ENCODE measurements at regions not wholly inside any gene's neighbourhood (a gene's known extent, or its start where the extent isn't known, plus 50 kb on each side); places are given as distances from the start of the nearest gene placed in this dataset.

DNA sequence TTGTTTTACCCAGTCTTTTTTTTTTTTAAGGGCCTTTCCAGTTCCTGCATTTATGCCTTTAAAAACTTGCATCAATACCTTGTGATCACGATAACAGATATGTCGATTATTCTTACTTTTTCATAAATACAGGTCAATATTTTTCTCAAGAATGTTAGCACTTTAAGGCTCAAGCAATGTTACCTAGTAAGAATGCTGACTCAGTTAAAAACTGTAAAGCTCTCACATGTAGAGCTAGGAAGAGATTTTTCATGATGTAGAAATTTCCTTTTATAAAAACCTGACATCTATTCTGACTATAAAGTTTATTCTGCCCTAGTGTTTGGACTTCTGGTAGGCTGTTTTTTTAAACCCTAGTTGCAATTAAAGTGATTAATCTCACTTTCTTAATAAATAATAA is 684.0 kb downstream of the ZBBX start:
- TF ChIP-seq, protein P1, sequence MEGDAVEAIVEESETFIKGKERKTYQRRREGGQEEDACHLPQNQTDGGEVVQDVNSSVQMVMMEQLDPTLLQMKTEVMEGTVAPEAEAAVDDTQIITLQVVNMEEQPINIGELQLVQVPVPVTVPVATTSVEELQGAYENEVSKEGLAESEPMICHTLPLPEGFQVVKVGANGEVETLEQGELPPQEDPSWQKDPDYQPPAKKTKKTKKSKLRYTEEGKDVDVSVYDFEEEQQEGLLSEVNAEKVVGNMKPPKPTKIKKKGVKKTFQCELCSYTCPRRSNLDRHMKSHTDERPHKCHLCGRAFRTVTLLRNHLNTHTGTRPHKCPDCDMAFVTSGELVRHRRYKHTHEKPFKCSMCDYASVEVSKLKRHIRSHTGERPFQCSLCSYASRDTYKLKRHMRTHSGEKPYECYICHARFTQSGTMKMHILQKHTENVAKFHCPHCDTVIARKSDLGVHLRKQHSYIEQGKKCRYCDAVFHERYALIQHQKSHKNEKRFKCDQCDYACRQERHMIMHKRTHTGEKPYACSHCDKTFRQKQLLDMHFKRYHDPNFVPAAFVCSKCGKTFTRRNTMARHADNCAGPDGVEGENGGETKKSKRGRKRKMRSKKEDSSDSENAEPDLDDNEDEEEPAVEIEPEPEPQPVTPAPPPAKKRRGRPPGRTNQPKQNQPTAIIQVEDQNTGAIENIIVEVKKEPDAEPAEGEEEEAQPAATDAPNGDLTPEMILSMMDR (conservative IDR thresholded peaks at IDR 0.05 in 1 of 2, IDR thresholded peaks at IDR 0.05 in 1 of 2; ENCODE audit: extremely low read depth in 1 of 2, insufficient read depth in 1 of 2, low read depth in 1 of 2, low read length in 2 of 2) = no peak
- no peak for TF ChIP-seq EZH2 (IDR thresholded peaks at IDR 0.05; ENCODE audit: borderline replicate concordance, low read length)

Data from mammary epithelial cell (primary cell).